ENCODE measurements at regions not wholly inside any gene's neighbourhood (a gene's known extent, or its start where the extent isn't known, plus 50 kb on each side); places are given as distances from the start of the nearest gene placed in this dataset.

- no peak for DNase-seq (ENCODE audit: low read depth in 1 of 2, low spot score in 1 of 2)
Observed at GRCh38 chr1:29861922-29862321, 625.6 kb downstream of the PTPRU start.

- DNase-seq (ENCODE audit: low read depth in 1 of 2, low spot score in 1 of 2), result no peak
Observed at GRCh38 chr1:29861446-29861845, 625.1 kb downstream of the PTPRU start.

- DNase-seq (ENCODE audit: low read depth in 1 of 2, low spot score in 1 of 2), result no peak
Observed at GRCh38 chr1:29860681-29861080, 624.4 kb downstream of the PTPRU start.

- DNase-seq (ENCODE audit: low read depth in 1 of 2, low spot score in 1 of 2), result no peak
Observed at GRCh38 chr1:29860056-29860455, 623.7 kb downstream of the PTPRU start.

GRCh38 chr1:29859126-29859525, 622.8 kb downstream of the PTPRU start:
- no peak for DNase-seq (ENCODE audit: low read depth in 1 of 2, low spot score in 1 of 2)

GRCh38 chr1:29858646-29859045, 622.3 kb downstream of the PTPRU start:
- DNase-seq (ENCODE audit: low read depth in 1 of 2, low spot score in 1 of 2), result no peak

- no peak for DNase-seq (ENCODE audit: low read depth in 1 of 2, low spot score in 1 of 2)
Observed at GRCh38 chr1:29856340-29857114, 620.2 kb downstream of the PTPRU start.

- DNase-seq (ENCODE audit: low read depth in 1 of 2, low spot score in 1 of 2), result no peak
Observed at GRCh38 chr1:29855561-29856160, 619.3 kb downstream of the PTPRU start.

GRCh38 chr1:29854700-29855276, 618.5 kb downstream of the PTPRU start:
- DNase-seq (ENCODE audit: low read depth in 1 of 2, low spot score in 1 of 2), result no peak

GRCh38 chr1:29853716-29854330, 617.5 kb downstream of the PTPRU start:
- DNase-seq (ENCODE audit: low read depth in 1 of 2, low spot score in 1 of 2), result no peak

- DNase-seq (ENCODE audit: low read depth in 1 of 2, low spot score in 1 of 2), result no peak
Observed at GRCh38 chr1:29852248-29852647, 615.9 kb downstream of the PTPRU start.

- DNase-seq (ENCODE audit: low read depth in 1 of 2, low spot score in 1 of 2), result no peak
Observed at GRCh38 chr1:29851691-29852090, 615.4 kb downstream of the PTPRU start.

- no peak for DNase-seq (ENCODE audit: low read depth in 1 of 2, low spot score in 1 of 2)
Observed at GRCh38 chr1:29849991-29850757, 613.9 kb downstream of the PTPRU start.

GRCh38 chr1:29849038-29849750, 612.9 kb downstream of the PTPRU start:
- no peak for DNase-seq (ENCODE audit: low read depth in 1 of 2, low spot score in 1 of 2)

GRCh38 chr1:29845910-29846309, 609.6 kb downstream of the PTPRU start:
- no peak for DNase-seq (ENCODE audit: low read depth in 1 of 2, low spot score in 1 of 2)

- DNase-seq (ENCODE audit: low read depth in 1 of 2, low spot score in 1 of 2), result no peak
Observed at GRCh38 chr1:29842130-29842529, 605.8 kb downstream of the PTPRU start.

GRCh38 chr1:29839726-29840125, 603.4 kb downstream of the PTPRU start:
- DNase-seq (ENCODE audit: low read depth in 1 of 2, low spot score in 1 of 2), result no peak

- DNase-seq (ENCODE audit: low read depth in 1 of 2, low spot score in 1 of 2), result no peak
Observed at GRCh38 chr1:29838738-29839320, 602.5 kb downstream of the PTPRU start.

GRCh38 chr1:29836651-29837646, 600.6 kb downstream of the PTPRU start:
- no peak for DNase-seq (ENCODE audit: low read depth in 1 of 2, low spot score in 1 of 2)

All from stimulated activated CD4-positive, alpha-beta T cell treated with anti-CD3 and anti-CD28 coated beads, Interleukin-15, amount 100 ng/mL, for 1 hour (primary cell).